ENCODE measurements at regions not wholly inside any gene's neighbourhood (a gene's known extent, or its start where the extent isn't known, plus 50 kb on each side); places are given as distances from the start of the nearest gene placed in this dataset.

- no peak for DNase-seq (ENCODE audit: low read depth)
Observed at GRCh38 chr12:130216031-130216430, 53.8 kb downstream of the FZD10 start.

- DNase-seq (ENCODE audit: low read depth) = no peak
Observed at GRCh38 chr12:130218682-130219081, 56.4 kb downstream of the FZD10 start.

- DNase-seq (ENCODE audit: low read depth) = no peak
Observed at GRCh38 chr12:130219929-130220705, 57.9 kb downstream of the FZD10 start.

- DNase-seq (ENCODE audit: low read depth) = no peak
Observed at GRCh38 chr12:130220706-130221100, 58.4 kb downstream of the FZD10 start.

GRCh38 chr12:130222519-130223218, 60.4 kb downstream of the FZD10 start:
- no peak for DNase-seq (ENCODE audit: low read depth)

GRCh38 chr12:130223767-130224244, 61.5 kb downstream of the FZD10 start:
- no peak for DNase-seq (ENCODE audit: low read depth)

- DNase-seq (ENCODE audit: low read depth) = no peak
Observed at GRCh38 chr12:130224613-130225012, 62.3 kb downstream of the FZD10 start.

GRCh38 chr12:130225347-130225746, 63.1 kb downstream of the FZD10 start:
- no peak for DNase-seq (ENCODE audit: low read depth)

- no peak for DNase-seq (ENCODE audit: low read depth)
Observed at GRCh38 chr12:130226126-130226525, 63.9 kb downstream of the FZD10 start.

GRCh38 chr12:130226771-130227170, 64.5 kb downstream of the FZD10 start:
- DNase-seq (ENCODE audit: low read depth) = no peak

GRCh38 chr12:130227641-130228040, 65.4 kb downstream of the FZD10 start:
- DNase-seq (ENCODE audit: low read depth) = no peak

- DNase-seq (ENCODE audit: low read depth) = no peak
Observed at GRCh38 chr12:130236446-130236845, 74.2 kb downstream of the FZD10 start.

- no peak for DNase-seq (ENCODE audit: low read depth)
Observed at GRCh38 chr12:130240831-130241590, 78.7 kb downstream of the FZD10 start.

GRCh38 chr12:130242506-130242905, 80.2 kb downstream of the FZD10 start:
- no peak for DNase-seq (ENCODE audit: low read depth)

- DNase-seq (ENCODE audit: low read depth) = no peak
Observed at GRCh38 chr12:130245251-130245650, 83.0 kb downstream of the FZD10 start.

GRCh38 chr12:130246560-130246959, 84.3 kb downstream of the FZD10 start:
- DNase-seq (ENCODE audit: low read depth) = no peak

- DNase-seq (ENCODE audit: low read depth) = no peak
Observed at GRCh38 chr12:130247634-130248237, 85.5 kb downstream of the FZD10 start.

GRCh38 chr12:130249376-130249775, 87.1 kb downstream of the FZD10 start:
- DNase-seq (ENCODE audit: low read depth) = peak; percentile 13

- DNase-seq (ENCODE audit: low read depth) = no peak
Observed at GRCh38 chr12:130251236-130251780, 86.4 kb upstream of the PIWIL1 start.

- no peak for DNase-seq (ENCODE audit: low read depth)
Observed at GRCh38 chr12:130253866-130254265, 83.8 kb upstream of the PIWIL1 start.
